HepG2 (cell line): ENCODE measurements at regions not wholly inside any gene's neighbourhood (a gene's known extent, or its start where the extent isn't known, plus 50 kb on each side); places are given as distances from the start of the nearest gene placed in this dataset.

ENCODE experiments used
- ATAC-seq: fragments of 200-7000 bp; cut with Tn5 transposase; 3 replicates; pipeline ENCODE4 v1.9.1; 2020; ENCODE audit warnings: mild to moderate bottlenecking, moderate library complexity
- BruUV-seq: library from RNA; stranded (reverse); fragments of 400-500 nt; replicated peaks from 2 replicates; lab custom pipeline; 2021; lab: Mats Ljungman, UMichigan
- CTCF ChIA-PET: fragments of 300-600 bp; formaldehyde crosslinking; extraction: SDS; loops from one replicate; lab custom pipeline; 2021; ENCODE audit warnings: low total read pairs, inconsistent platforms, low intra/inter-chr PET ratio; lab: Yijun Ruan, JAX
- POLR2A ChIA-PET: fragments of 350-600 bp; sonication (Branson Sonifier 250); formaldehyde crosslinking; loops from one replicate; lab custom pipeline; 2020; ENCODE audit warnings: antibody characterized with exemption, inconsistent platforms; lab: Yijun Ruan, JAX
- DNase-seq: peaks from one replicate; pipeline ENCODE4 v3.0.0-alpha.2; 2015; ENCODE audit warnings: low spot score
- FAIRE-seq: peaks from 3 replicates; lab custom pipeline; 2011; peaks lifted over from hg19 to GRCh38; lab: Jason Lieb, UNC
- H2AFZ ChIP-seq: one replicate; pipeline ENCODE4 v1.6.1; 2011; ENCODE audit warnings: low read length, inconsistent platforms
- H3K27ac ChIP-seq: fragments of 300-600 bp; 3 replicates; pipeline ENCODE4 v1.8.0; 2011; ENCODE audit warnings: mixed run types, mild to moderate bottlenecking, mixed read lengths, low read length, inconsistent platforms; ENCODE audit not compliant: insufficient read depth; ENCODE audit errors: extremely low read length
- H3K27me3 ChIP-seq, 2 experiments: fragments of 200-600 bp in 1 of 2; 2 replicates in 1 of 2; 3 replicates in 1 of 2; pipeline versions ENCODE4 v1.6.0 to v1.8.0; 2011; ENCODE audit warnings: low read length in 2 of 2, mild to moderate bottlenecking in 2 of 2, moderate library complexity in 2 of 2, inconsistent platforms in 1 of 2; ENCODE audit not compliant: insufficient read depth in 2 of 2, control insufficient read depth in 1 of 2
- H3K36me3 ChIP-seq, 2 experiments: fragments of 200-600 bp in 1 of 2; replicated peaks in 1 of 2; 2 replicates in 1 of 2; 3 replicates in 1 of 2; pipeline versions ENCODE4 v1.5.1 to v1.8.0; 2011; ENCODE audit warnings: low read length in 2 of 2, inconsistent platforms in 1 of 2; ENCODE audit not compliant: insufficient read depth in 2 of 2, control insufficient read depth in 1 of 2
- H3K4me1 ChIP-seq: 2 replicates; pipeline ENCODE4 v1.5.1; 2012; ENCODE audit warnings: low read length, inconsistent platforms; ENCODE audit not compliant: insufficient read depth
- H3K4me2 ChIP-seq: 2 replicates; pipeline ENCODE4 v1.6.0; 2011; ENCODE audit warnings: low read depth, low read length, inconsistent platforms
- H3K4me3 ChIP-seq, 3 experiments: fragments of 200-600 bp in 1 of 3; sonication (generic), shearing (Covaris generic) in 1 of 3; replicated peaks in 1 of 3; 2 replicates each; pipeline ENCODE4 v1.5.1; 2011 to 2016; ENCODE audit warnings: low read length in 3 of 3, inconsistent platforms in 2 of 3, low read depth in 2 of 3, mild to moderate bottlenecking in 2 of 3, control low read depth in 1 of 3, mixed read lengths in 1 of 3; ENCODE audit not compliant: insufficient read depth in 1 of 3
- H3K79me2 ChIP-seq: one replicate; pipeline ENCODE4 v1.6.1; 2011; ENCODE audit warnings: low read length, inconsistent platforms; ENCODE audit not compliant: insufficient read depth
- H3K9ac ChIP-seq: 2 replicates; pipeline ENCODE4 v1.6.0; 2011; ENCODE audit warnings: mild to moderate bottlenecking, low read depth, low read length, inconsistent platforms; ENCODE audit not compliant: insufficient read depth
- H3K9me3 ChIP-seq: 2 replicates; pipeline ENCODE4 v1.5.1; 2012; ENCODE audit warnings: mild to moderate bottlenecking, low read length
- H4K20me1 ChIP-seq: 2 replicates; pipeline ENCODE4 v1.6.0; 2011; ENCODE audit warnings: inconsistent platforms, mild to moderate bottlenecking, low read length, moderate library complexity; ENCODE audit not compliant: insufficient read depth
- EEA1 ChIP-seq: sonication (generic); formaldehyde crosslinking; IDR thresholded peaks from 2 replicates; pipeline ENCODE4 v1.5.1; 2020; ENCODE audit warnings: mild to moderate bottlenecking, missing genetic modification reagents, borderline replicate concordance
- FOSL2 ChIP-seq: sonication (generic); formaldehyde crosslinking; IDR thresholded peaks from 2 replicates; pipeline ENCODE4 v1.4.0; 2020; ENCODE audit warnings: missing genetic modification reagents
- HDAC2 ChIP-seq: sonication (generic); formaldehyde crosslinking; IDR thresholded peaks from 2 replicates; pipeline ENCODE4 v1.4.0; 2020; ENCODE audit warnings: missing genetic modification reagents
- MNT ChIP-seq: fragments of 450-650 bp; IDR thresholded peaks from 2 replicates; pipeline ENCODE4 v1.6.1; 2016
- MTF1 ChIP-seq: sonication (generic); formaldehyde crosslinking; IDR thresholded peaks from 2 replicates; pipeline ENCODE4 v1.5.0; 2020; ENCODE audit warnings: missing genetic modification reagents
- PHF21A ChIP-seq: sonication (generic); formaldehyde crosslinking; IDR thresholded peaks from 2 replicates; pipeline ENCODE4 v1.5.0; 2020; ENCODE audit warnings: mild to moderate bottlenecking, missing genetic modification reagents
- WGBS: methylation state at CpG from one replicate; pipeline ENCODE4 v1.1.6; 2017; ENCODE audit warnings: low lambda C conversion rate; 5-methylcytosine and 5-hydroxymethylcytosine counted together
- in situ Hi-C: cut with HindIII; loops from 2 replicates; pipeline ENCODE4 v1.10.0; 2017; ENCODE audit warnings: low pct_unique_long_range_greater_than_20kb; ENCODE audit not compliant: extremely low pct_ligation_motif_present
- intact Hi-C: fragments of 100-400 bp; cut with micrococcal nuclease; formaldehyde crosslinking; loops from one replicate; pipeline ENCODE4 v1.10.0; 2022; ENCODE audit not compliant: unreplicated experiment
- TF ChIP-seq, protein P1 (sequence below): sonication (generic); formaldehyde crosslinking; IDR thresholded peaks from 2 replicates; pipeline ENCODE4 v1.5.1; 2020; ENCODE audit warnings: mild to moderate bottlenecking, missing genetic modification reagents, moderate library complexity

DNA sequence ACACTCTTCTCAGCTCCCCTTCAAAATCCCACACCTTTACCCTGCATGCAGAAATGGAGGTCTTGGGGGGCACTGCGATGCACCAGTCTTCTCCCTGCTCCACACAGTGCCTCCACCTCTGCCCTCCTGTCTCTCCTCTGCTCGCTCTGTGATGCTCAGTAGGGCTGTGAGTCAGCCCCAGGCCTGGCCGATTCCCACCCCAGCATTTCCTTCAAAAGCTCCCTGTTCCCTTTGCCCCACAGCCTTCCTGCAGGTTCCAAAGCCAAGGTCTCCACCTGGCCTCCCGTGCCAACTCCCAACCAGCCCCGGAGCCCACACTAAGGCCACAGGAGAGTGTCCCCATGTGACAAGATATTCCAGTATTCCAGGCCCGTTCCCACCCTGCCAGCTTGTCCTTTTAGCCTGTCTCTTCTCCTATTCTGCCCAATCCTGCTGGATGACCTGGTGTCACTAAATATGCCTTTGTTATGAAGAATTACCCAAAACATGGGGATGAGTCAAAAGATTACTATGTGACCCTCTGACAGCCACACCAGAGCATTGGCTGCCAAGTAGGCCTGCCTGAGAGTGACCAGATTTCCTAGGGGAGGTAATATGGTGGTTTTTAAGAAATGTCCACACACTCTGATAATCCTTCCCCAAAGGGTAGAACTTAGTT is 118.9 kb upstream of the NXT1 start:
- H3K27ac ChIP-seq: no peak overlapping the region
- no peak overlapping the region for H2AFZ ChIP-seq
- no peaks in the 10 kb centered on the region for H3K36me3 ChIP-seq
- no peak overlapping the region for H3K4me2 ChIP-seq
- peak; percentile 45 for DNase-seq
- H3K27me3 ChIP-seq: no peaks in the 10 kb centered on the region; a peak in 1 of 5 replicates
- POLR2A ChIA-PET: no interaction called here
- FAIRE-seq: no peak
- H3K4me3 ChIP-seq: no peak overlapping the region
- 35% methylated on average over 6 of the region's 6 CpGs for WGBS
- CTCF ChIA-PET: no interaction called here
- BruUV-seq: no TSS peak
- peaks cover 19% of the 10 kb centered on the region for H3K9me3 ChIP-seq
- no peak overlapping the region for H3K9ac ChIP-seq
- H3K4me1 ChIP-seq: peaks cover 33% of the 10 kb centered on the region
- in situ Hi-C loops: no loop called here
- TF ChIP-seq FOSL2 (CRISPR knock-in tag) (peak; percentile 58), MTF1 (CRISPR knock-in tag) (no peak), MNT (no peak), PHF21A (CRISPR knock-in tag) (0 out of 2 replicates have a peak, but pooled peaks have one; percentile 2), HDAC2 (CRISPR knock-in tag) (0 out of 2 replicates have a peak, but pooled peaks have one; percentile 7), EEA1 (no peak)
- TF ChIP-seq, protein P1, sequence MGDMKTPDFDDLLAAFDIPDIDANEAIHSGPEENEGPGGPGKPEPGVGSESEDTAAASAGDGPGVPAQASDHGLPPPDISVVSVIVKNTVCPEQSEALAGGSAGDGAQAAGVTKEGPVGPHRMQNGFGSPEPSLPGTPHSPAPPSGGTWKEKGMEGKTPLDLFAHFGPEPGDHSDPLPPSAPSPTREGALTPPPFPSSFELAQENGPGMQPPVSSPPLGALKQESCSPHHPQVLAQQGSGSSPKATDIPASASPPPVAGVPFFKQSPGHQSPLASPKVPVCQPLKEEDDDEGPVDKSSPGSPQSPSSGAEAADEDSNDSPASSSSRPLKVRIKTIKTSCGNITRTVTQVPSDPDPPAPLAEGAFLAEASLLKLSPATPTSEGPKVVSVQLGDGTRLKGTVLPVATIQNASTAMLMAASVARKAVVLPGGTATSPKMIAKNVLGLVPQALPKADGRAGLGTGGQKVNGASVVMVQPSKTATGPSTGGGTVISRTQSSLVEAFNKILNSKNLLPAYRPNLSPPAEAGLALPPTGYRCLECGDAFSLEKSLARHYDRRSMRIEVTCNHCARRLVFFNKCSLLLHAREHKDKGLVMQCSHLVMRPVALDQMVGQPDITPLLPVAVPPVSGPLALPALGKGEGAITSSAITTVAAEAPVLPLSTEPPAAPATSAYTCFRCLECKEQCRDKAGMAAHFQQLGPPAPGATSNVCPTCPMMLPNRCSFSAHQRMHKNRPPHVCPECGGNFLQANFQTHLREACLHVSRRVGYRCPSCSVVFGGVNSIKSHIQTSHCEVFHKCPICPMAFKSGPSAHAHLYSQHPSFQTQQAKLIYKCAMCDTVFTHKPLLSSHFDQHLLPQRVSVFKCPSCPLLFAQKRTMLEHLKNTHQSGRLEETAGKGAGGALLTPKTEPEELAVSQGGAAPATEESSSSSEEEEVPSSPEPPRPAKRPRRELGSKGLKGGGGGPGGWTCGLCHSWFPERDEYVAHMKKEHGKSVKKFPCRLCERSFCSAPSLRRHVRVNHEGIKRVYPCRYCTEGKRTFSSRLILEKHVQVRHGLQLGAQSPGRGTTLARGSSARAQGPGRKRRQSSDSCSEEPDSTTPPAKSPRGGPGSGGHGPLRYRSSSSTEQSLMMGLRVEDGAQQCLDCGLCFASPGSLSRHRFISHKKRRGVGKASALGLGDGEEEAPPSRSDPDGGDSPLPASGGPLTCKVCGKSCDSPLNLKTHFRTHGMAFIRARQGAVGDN: 0 out of 2 replicates have a peak, but pooled peaks have one; percentile 11
- no peaks in the 10 kb centered on the region for H4K20me1 ChIP-seq
- no peaks in the 10 kb centered on the region for H3K79me2 ChIP-seq
- peak; percentile 4; the same call in 1 of the 3 replicates for ATAC-seq
- intact Hi-C loops: loop anchor here (1.0 kb wide), 2 partner anchors 39 to 106 kb away; no protein-coding TSS in a partner anchor
